LNCaP clone FGC (cell line): ENCODE measurements at regions not wholly inside any gene's neighbourhood (a gene's known extent, or its start where the extent isn't known, plus 50 kb on each side); places are given as distances from the start of the nearest gene placed in this dataset.

ENCODE experiments used
- DNase-seq: peaks from one replicate; pipeline ENCODE4 v3.0.0-alpha.2; 2011; ENCODE audit warnings: low read depth
- H3K4me3 ChIP-seq: 2 replicates; pipeline ENCODE4 v1.5.1; 2011; ENCODE audit warnings: mild to moderate bottlenecking, low read depth, low read length, control low read depth
- CTCF ChIP-seq: IDR thresholded peaks from 2 replicates; pipeline ENCODE4 v1.5.1; 2012; ENCODE audit warnings: mild to moderate bottlenecking; ENCODE audit not compliant: control insufficient read depth, insufficient read depth; ENCODE audit errors: extremely low read depth

- TF ChIP-seq CTCF: no peak
- no peak for DNase-seq
- H3K4me3 ChIP-seq: no peak overlapping the region
These were observed 1666.1 kb downstream of the SLITRK1 start for GRCh38 chr13:82216165-82216564.

- H3K4me3 ChIP-seq: no peak overlapping the region
- DNase-seq: no peak
- no peak for TF ChIP-seq CTCF
These were observed 1667.9 kb downstream of the SLITRK1 start for GRCh38 chr13:82214341-82214740.

- H3K4me3 ChIP-seq: no peak overlapping the region
- DNase-seq: no peak
- TF ChIP-seq CTCF: no peak
These were observed 1676.0 kb downstream of the SLITRK1 start for GRCh38 chr13:82206241-82206640.

- no peak overlapping the region for H3K4me3 ChIP-seq
- no peak for TF ChIP-seq CTCF
- DNase-seq: no peak
These were observed 1679.9 kb downstream of the SLITRK1 start for GRCh38 chr13:82202398-82202797.

- no peak for DNase-seq
- no peak for TF ChIP-seq CTCF
- H3K4me3 ChIP-seq: no peak overlapping the region
These were observed 1686.2 kb downstream of the SLITRK1 start for GRCh38 chr13:82196087-82196486.

GRCh38 chr13:82187227-82187626 is 1695.0 kb downstream of the SLITRK1 start:
- H3K4me3 ChIP-seq: no peak overlapping the region
- no peak for DNase-seq
- no peak for TF ChIP-seq CTCF

GRCh38 chr13:82176751-82177150 is 1705.5 kb downstream of the SLITRK1 start:
- no peak for TF ChIP-seq CTCF
- DNase-seq: no peak
- H3K4me3 ChIP-seq: no peak overlapping the region
